Suppressor macrophage treated with lipopolysaccharide for 1 hour (primary cell): ENCODE measurements at regions not wholly inside any gene's neighbourhood (a gene's known extent, or its start where the extent isn't known, plus 50 kb on each side); places are given as distances from the start of the nearest gene placed in this dataset.
"Not testable (repeated sequence)": the region's sequence is repeated elsewhere in the genome, so short reads cannot be mapped to it uniquely, and the experiment has no call there.

Experiments used
- DNase-seq, 3 donors: peaks; one replicate each; pipeline ENCODE4 v3.0.0-alpha.2; 2020 to 2022

GRCh38 chr5:36739751-36740221 is 133.4 kb downstream of the SLC1A3 start:
- DNase-seq: peak; percentile 85 to 87 (median 87)

- no peak for DNase-seq
These were observed 134.0 kb downstream of the SLC1A3 start for GRCh38 chr5:36740259-36740898.

- DNase-seq: no peak
These were observed 134.7 kb downstream of the SLC1A3 start for GRCh38 chr5:36741128-36741527.

GRCh38 chr5:36743891-36744772 is 132.4 kb upstream of the NIPBL start:
- peak in 2 of 3 donors; percentile 69 to 70 for DNase-seq

- DNase-seq: peak; percentile 72 to 82 (median 72)
These were observed 131.6 kb upstream of the NIPBL start for GRCh38 chr5:36744773-36745589.

- DNase-seq: not testable (repeated sequence)
These were observed 128.8 kb upstream of the NIPBL start for GRCh38 chr5:36747794-36748193.

GRCh38 chr5:36751886-36752285 is 124.7 kb upstream of the NIPBL start:
- no peak for DNase-seq

- DNase-seq: no peak
These were observed 121.2 kb upstream of the NIPBL start for GRCh38 chr5:36755342-36755741.

GRCh38 chr5:36755920-36756488 is 120.6 kb upstream of the NIPBL start:
- no peak for DNase-seq

- DNase-seq: no peak
These were observed 119.7 kb upstream of the NIPBL start for GRCh38 chr5:36756848-36757247.

- no peak for DNase-seq
These were observed 117.5 kb upstream of the NIPBL start for GRCh38 chr5:36759117-36759516.

- DNase-seq: no peak
These were observed 113.1 kb upstream of the NIPBL start for GRCh38 chr5:36763454-36763853.

- no peak for DNase-seq
These were observed 110.7 kb upstream of the NIPBL start for GRCh38 chr5:36765876-36766275.

- DNase-seq: no peak
These were observed 109.6 kb upstream of the NIPBL start for GRCh38 chr5:36766981-36767380.

GRCh38 chr5:36768450-36768849 is 108.1 kb upstream of the NIPBL start:
- no peak for DNase-seq

- DNase-seq: no peak
These were observed 107.3 kb upstream of the NIPBL start for GRCh38 chr5:36769129-36769770.

GRCh38 chr5:36770125-36770524 is 106.4 kb upstream of the NIPBL start:
- peak in 2 of 3 donors; percentile 5 to 10 for DNase-seq

GRCh38 chr5:36772276-36773140 is 104.1 kb upstream of the NIPBL start:
- DNase-seq: no peak

GRCh38 chr5:36777105-36777757 is 99.3 kb upstream of the NIPBL start:
- DNase-seq: peak; percentile 44 to 59 (median 56)

- peak; percentile 7 to 20 (median 19) for DNase-seq
These were observed 98.2 kb upstream of the NIPBL start for GRCh38 chr5:36778336-36778735.

GRCh38 chr5:36782612-36783011 is 94.0 kb upstream of the NIPBL start:
- not testable (repeated sequence) for DNase-seq
